ENCODE measurements at regions not wholly inside any gene's neighbourhood (a gene's known extent, or its start where the extent isn't known, plus 50 kb on each side); places are given as distances from the start of the nearest gene placed in this dataset.

- TF ChIP-seq, protein P1, sequence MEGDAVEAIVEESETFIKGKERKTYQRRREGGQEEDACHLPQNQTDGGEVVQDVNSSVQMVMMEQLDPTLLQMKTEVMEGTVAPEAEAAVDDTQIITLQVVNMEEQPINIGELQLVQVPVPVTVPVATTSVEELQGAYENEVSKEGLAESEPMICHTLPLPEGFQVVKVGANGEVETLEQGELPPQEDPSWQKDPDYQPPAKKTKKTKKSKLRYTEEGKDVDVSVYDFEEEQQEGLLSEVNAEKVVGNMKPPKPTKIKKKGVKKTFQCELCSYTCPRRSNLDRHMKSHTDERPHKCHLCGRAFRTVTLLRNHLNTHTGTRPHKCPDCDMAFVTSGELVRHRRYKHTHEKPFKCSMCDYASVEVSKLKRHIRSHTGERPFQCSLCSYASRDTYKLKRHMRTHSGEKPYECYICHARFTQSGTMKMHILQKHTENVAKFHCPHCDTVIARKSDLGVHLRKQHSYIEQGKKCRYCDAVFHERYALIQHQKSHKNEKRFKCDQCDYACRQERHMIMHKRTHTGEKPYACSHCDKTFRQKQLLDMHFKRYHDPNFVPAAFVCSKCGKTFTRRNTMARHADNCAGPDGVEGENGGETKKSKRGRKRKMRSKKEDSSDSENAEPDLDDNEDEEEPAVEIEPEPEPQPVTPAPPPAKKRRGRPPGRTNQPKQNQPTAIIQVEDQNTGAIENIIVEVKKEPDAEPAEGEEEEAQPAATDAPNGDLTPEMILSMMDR (IDR thresholded peaks at IDR 0.05; ENCODE audit: low read depth, low read length, missing control alignments): no peak
- no peak for DNase-seq (ENCODE audit: low read depth)
- H3K4me3 ChIP-seq (ENCODE audit: low read depth, low read length): no peak overlapping the region
Observed at GRCh38 chr3:35483131-35483530, 156.2 kb upstream of the ARPP21 start.

GRCh38 chr3:35484929-35485530 lies 154.3 kb upstream of the ARPP21 start:
- DNase-seq (ENCODE audit: low read depth): no peak
- no peak overlapping the region for H3K4me3 ChIP-seq (ENCODE audit: low read depth, low read length)
- TF ChIP-seq, protein P1 (IDR thresholded peaks at IDR 0.05; ENCODE audit: low read depth, low read length, missing control alignments): no peak

- no peak overlapping the region for H3K4me3 ChIP-seq (ENCODE audit: low read depth, low read length)
- no peak for DNase-seq (ENCODE audit: low read depth)
Observed at GRCh38 chr3:35486295-35486694, 153.0 kb upstream of the ARPP21 start.

DNA sequence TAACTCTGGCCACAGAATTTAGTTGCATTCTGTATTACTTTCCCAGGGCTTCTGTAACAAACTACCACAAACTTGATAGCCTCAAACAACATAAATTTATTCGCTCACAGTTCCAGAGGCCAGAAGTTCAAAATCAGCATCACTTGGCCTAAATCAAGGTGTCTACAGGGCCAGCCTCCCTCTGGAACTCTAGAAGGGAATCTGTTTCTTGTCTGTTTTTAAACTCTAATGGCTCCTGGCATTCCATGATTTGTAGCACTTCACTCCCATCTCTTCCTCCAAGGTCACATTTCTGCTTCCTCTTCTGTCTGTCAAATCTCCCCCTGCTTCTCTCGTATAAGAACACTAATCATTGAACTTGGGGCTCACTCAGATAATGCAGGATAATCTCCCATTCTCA lies 151.9 kb upstream of the ARPP21 start:
- no peak overlapping the region for H3K4me3 ChIP-seq (ENCODE audit: low read depth, low read length)
- TF ChIP-seq, protein P1 (IDR thresholded peaks at IDR 0.05; ENCODE audit: low read depth, low read length, missing control alignments): no peak
- DNase-seq (ENCODE audit: low read depth): no peak

More at GRCh38 chr3:35486295-35486694, 153.0 kb upstream of the ARPP21 start:
- TF ChIP-seq, protein P1 (IDR thresholded peaks at IDR 0.05; ENCODE audit: low read depth, low read length, missing control alignments): no peak

DNA sequence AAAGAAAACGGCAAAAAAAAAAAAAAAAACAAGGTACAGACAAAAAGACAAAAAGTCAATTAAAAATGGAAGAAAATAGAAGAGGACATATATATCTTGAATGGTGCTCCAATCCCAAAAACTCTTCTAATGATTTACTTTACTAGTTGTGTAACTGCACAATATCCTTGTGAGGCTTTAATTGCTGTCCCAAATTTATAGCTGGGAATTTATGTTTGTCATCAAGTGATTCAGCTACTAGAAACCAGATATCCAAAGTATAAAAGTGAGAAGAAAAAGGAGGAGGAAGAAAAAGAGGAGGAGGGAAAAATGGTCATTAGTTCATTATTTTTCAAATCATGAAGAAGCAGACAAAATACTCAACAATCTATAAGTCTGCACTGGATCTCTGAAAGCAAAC lies 150.8 kb upstream of the ARPP21 start:
- TF ChIP-seq, protein P1 (IDR thresholded peaks at IDR 0.05; ENCODE audit: low read depth, low read length, missing control alignments): no peak
- no peak overlapping the region for H3K4me3 ChIP-seq (ENCODE audit: low read depth, low read length)
- no peak for DNase-seq (ENCODE audit: low read depth)

GRCh38 chr3:35492841-35493240 lies 146.5 kb upstream of the ARPP21 start:
- TF ChIP-seq, protein P1 (IDR thresholded peaks at IDR 0.05; ENCODE audit: low read depth, low read length, missing control alignments): no peak
- no peak for DNase-seq (ENCODE audit: low read depth)
- H3K4me3 ChIP-seq (ENCODE audit: low read depth, low read length): no peak overlapping the region

- TF ChIP-seq, protein P1 (IDR thresholded peaks at IDR 0.05; ENCODE audit: low read depth, low read length, missing control alignments): no peak
- no peak for DNase-seq (ENCODE audit: low read depth)
- no peak overlapping the region for H3K4me3 ChIP-seq (ENCODE audit: low read depth, low read length)
Observed at GRCh38 chr3:35498506-35499210, 140.7 kb upstream of the ARPP21 start.

All from GM12864 (cell line).